B cell (primary cell): ENCODE measurements at regions not wholly inside any gene's neighbourhood (a gene's known extent, or its start where the extent isn't known, plus 50 kb on each side); places are given as distances from the start of the nearest gene placed in this dataset.

Experiments used
- ATAC-seq: fragments of 200-7000 bp; cut with Tn5 transposase; one replicate; pipeline ENCODE4 v1.10.0; 2021; ENCODE audit warnings: low read depth, mild to moderate bottlenecking, moderate number of reproducible peaks, moderate library complexity
- CTCF ChIA-PET: fragments of 350-600 bp; sonication (Branson Sonifier 250); formaldehyde crosslinking; loops from one replicate; lab custom pipeline; 2021; ENCODE audit warnings: antibody characterized with exemption, inconsistent platforms; lab: Charles Lee
- POLR2A ChIA-PET: fragments of 350-600 bp; sonication (Branson Sonifier 250); formaldehyde crosslinking; loops from one replicate; lab custom pipeline; 2021; ENCODE audit warnings: antibody characterized with exemption; lab: Charles Lee
- DNase-seq: peaks from one replicate; pipeline ENCODE4 v3.0.0; 2013
- H2AFZ ChIP-seq: 2 replicates; pipeline ENCODE4 v1.6.1; 2012; ENCODE audit warnings: mild to moderate bottlenecking, low read depth, low read length; ENCODE audit not compliant: insufficient read depth, poor library complexity, severe bottlenecking
- H3K27ac ChIP-seq, 2 donors: 1 replicate in 1 of 2; 2 replicates in 1 of 2; pipeline ENCODE4 v1.5.1; 2012 to 2013; ENCODE audit warnings: low read length in 2 of 2, mild to moderate bottlenecking in 2 of 2, moderate library complexity in 1 of 2
- H3K27me3 ChIP-seq, 4 experiments: fragments of 200-600 bp in 1 of 4; sonication (generic) in 1 of 4; replicated peaks in 1 of 4; 1 replicate in 2 of 4; 2 replicates in 2 of 4; pipeline versions ENCODE4 v1.6.1 to v1.7.0; 2013 to 2016; ENCODE audit warnings: low read length in 3 of 4, mild to moderate bottlenecking in 2 of 4, mixed read lengths in 1 of 4, moderate library complexity in 1 of 4; ENCODE audit not compliant: insufficient read depth in 4 of 4, control insufficient read depth in 3 of 4; ENCODE audit errors: control extremely low read depth in 1 of 4
- H3K36me3 ChIP-seq, 2 experiments: replicated peaks in 1 of 2; 1 replicate in 1 of 2; 2 replicates in 1 of 2; pipeline versions ENCODE4 v1.6.1 to v1.7.1; 2013; ENCODE audit warnings: low read length in 1 of 2; ENCODE audit not compliant: insufficient read depth in 2 of 2, control insufficient read depth in 1 of 2; ENCODE audit errors: control extremely low read depth in 1 of 2, extremely low read depth in 1 of 2
- H3K4me1 ChIP-seq, 2 donors: fragments of 200-600 bp in 1 of 2; sonication (generic) in 1 of 2; 1 replicate in 1 of 2; 2 replicates in 1 of 2; pipeline versions ENCODE4 v1.5.1 to v1.6.1; 2013 to 2017; ENCODE audit warnings: low read length in 2 of 2; ENCODE audit not compliant: control insufficient read depth in 2 of 2, insufficient read depth in 2 of 2
- H3K4me2 ChIP-seq: replicated peaks from 2 replicates; pipeline ENCODE3; 2012; ENCODE audit warnings: mild to moderate bottlenecking, low read depth, low read length; ENCODE audit not compliant: poor library complexity, severe bottlenecking
- H3K4me3 ChIP-seq, 5 experiments: fragments of 200-600 bp in 1 of 5; sonication (generic) in 1 of 5; 1 replicate in 3 of 5; 2 replicates in 2 of 5; pipeline versions ENCODE4 v1.5.1 to v1.7.0; 2011 to 2016; ENCODE audit warnings: low read length in 4 of 5, mild to moderate bottlenecking in 4 of 5, low read depth in 2 of 5, control low read depth in 1 of 5, moderate library complexity in 1 of 5; ENCODE audit not compliant: insufficient read depth in 1 of 5; ENCODE audit errors: control extremely low read depth in 1 of 5, extremely low read depth in 1 of 5
- H3K79me2 ChIP-seq: fragments of 200-600 bp; sonication (generic); one replicate; pipeline ENCODE4 v1.6.0; 2016; ENCODE audit warnings: low read length; ENCODE audit not compliant: control insufficient read depth, insufficient read depth
- H3K9ac ChIP-seq: fragments of 200-600 bp; sonication (generic); 2 replicates; pipeline ENCODE4 v1.6.1; 2017; ENCODE audit warnings: mild to moderate bottlenecking, low read length, moderate library complexity
- H3K9me3 ChIP-seq, 3 donors: one replicate each; pipeline versions ENCODE4 v1.6.1 to v1.7.1; 2013; ENCODE audit warnings: low read length in 2 of 3; ENCODE audit not compliant: control insufficient read depth in 2 of 3, insufficient read depth in 1 of 3; ENCODE audit errors: control extremely low read depth in 1 of 3
- H4K20me1 ChIP-seq: 2 replicates; pipeline ENCODE4 v1.6.0; 2012; ENCODE audit warnings: mild to moderate bottlenecking, low read length; ENCODE audit not compliant: insufficient read depth, control insufficient read depth, poor library complexity, severe bottlenecking
- H3K27ac Mint-ChIP-seq: one replicate; pipeline ENCODE4 v1.8.0; 2021; ENCODE audit warnings: mixed read lengths
- H3K27me3 Mint-ChIP-seq: one replicate; pipeline ENCODE4 v1.8.0; 2021; ENCODE audit warnings: mixed read lengths
- H3K4me1 Mint-ChIP-seq: one replicate; pipeline ENCODE4 v1.8.0; 2021; ENCODE audit warnings: mixed read lengths
- H3K4me3 Mint-ChIP-seq: one replicate; pipeline ENCODE4 v1.8.0; 2021; ENCODE audit warnings: mixed read lengths
- H3K9me3 Mint-ChIP-seq: one replicate; pipeline ENCODE4 v1.8.0; 2022; ENCODE audit warnings: mixed read lengths; ENCODE audit not compliant: insufficient read depth
- EZH2 ChIP-seq: IDR thresholded peaks from 2 replicates; pipeline ENCODE4 v1.6.1; 2012; ENCODE audit warnings: borderline replicate concordance, low read depth, mild to moderate bottlenecking, moderate library complexity, low read length; ENCODE audit not compliant: insufficient read depth, poor library complexity, severe bottlenecking
- WGBS: methylation state at CpG from one replicate; pipeline ENCODE4 v1.1.5; 2013; ENCODE audit warnings: missing lambda C conversion rate; ENCODE audit not compliant: insufficient coverage; 5-methylcytosine and 5-hydroxymethylcytosine counted together
- intact Hi-C: fragments of 100-400 bp; cut with micrococcal nuclease; formaldehyde crosslinking; loops from one replicate; pipeline ENCODE4 v1.10.0; 2022
- TF ChIP-seq, protein P1 (sequence below): fragments of 200-600 bp; IDR thresholded peaks from one replicate; pipeline ENCODE4 v1.8.0; 2022; ENCODE audit warnings: antibody characterized with exemption, mild to moderate bottlenecking

DNA sequence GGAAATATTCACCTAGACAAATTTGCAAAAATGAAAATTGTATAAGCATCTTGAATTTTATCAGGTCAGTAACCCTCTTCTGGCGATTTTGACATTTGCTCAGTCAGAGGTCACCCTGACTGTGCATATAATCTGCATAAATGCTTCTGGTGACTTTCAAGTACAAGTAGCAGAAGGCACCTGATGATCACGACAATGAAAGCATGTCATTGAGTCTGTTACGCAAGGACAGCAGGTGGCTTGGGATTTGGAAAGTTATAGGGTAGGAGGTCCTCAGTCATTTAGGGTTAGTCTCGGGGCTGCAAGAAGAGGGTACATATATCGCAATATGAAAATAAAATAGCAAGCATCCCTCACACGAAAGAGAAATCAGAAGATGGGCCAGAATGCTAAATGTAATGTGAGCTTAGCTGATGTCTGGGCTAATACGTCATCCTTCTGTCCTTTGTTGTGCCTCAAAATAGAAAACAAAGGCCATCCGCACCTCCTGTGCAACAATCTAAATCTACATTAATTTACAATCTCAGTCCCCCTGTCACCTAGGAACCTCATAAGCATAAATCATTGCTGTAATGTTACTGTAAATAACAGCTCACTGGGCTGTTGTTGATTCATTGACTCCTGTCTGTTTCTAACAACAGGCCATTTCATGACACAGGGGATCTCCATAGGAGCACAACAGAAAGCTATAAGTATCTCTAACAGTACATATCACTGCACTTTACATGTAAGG is 155.2 kb upstream of the RSPO3 start:
- WGBS, result 76% methylated on average over 4 of the region's 8 CpGs
- Histone ChIP-seq H3K27me3 (no peaks in the 10 kb centered on the region), H3K79me2 (no peaks in the 10 kb centered on the region), H3K27ac (no peak overlapping the region), H3K4me2 (no peak overlapping the region), H4K20me1 (no peaks in the 10 kb centered on the region), H3K4me1 (no peaks in the 10 kb centered on the region), H3K4me3 (no peak overlapping the region), H3K9ac (no peak overlapping the region), H3K36me3 (no peaks in the 10 kb centered on the region), H2AFZ (no peak overlapping the region), H3K9me3 (no peaks in the 10 kb centered on the region)
- Mint-ChIP-seq H3K9me3 (no peaks in the 10 kb centered on the region), H3K27ac (no peak overlapping the region), H3K4me1 (no peaks in the 10 kb centered on the region), H3K27me3 (no peaks in the 10 kb centered on the region), H3K4me3 (no peak overlapping the region)
- intact Hi-C loops, result no loop called here
- TF ChIP-seq, protein P1, sequence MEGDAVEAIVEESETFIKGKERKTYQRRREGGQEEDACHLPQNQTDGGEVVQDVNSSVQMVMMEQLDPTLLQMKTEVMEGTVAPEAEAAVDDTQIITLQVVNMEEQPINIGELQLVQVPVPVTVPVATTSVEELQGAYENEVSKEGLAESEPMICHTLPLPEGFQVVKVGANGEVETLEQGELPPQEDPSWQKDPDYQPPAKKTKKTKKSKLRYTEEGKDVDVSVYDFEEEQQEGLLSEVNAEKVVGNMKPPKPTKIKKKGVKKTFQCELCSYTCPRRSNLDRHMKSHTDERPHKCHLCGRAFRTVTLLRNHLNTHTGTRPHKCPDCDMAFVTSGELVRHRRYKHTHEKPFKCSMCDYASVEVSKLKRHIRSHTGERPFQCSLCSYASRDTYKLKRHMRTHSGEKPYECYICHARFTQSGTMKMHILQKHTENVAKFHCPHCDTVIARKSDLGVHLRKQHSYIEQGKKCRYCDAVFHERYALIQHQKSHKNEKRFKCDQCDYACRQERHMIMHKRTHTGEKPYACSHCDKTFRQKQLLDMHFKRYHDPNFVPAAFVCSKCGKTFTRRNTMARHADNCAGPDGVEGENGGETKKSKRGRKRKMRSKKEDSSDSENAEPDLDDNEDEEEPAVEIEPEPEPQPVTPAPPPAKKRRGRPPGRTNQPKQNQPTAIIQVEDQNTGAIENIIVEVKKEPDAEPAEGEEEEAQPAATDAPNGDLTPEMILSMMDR, result no peak
- TF ChIP-seq EZH2, result no peak
- ChIA-PET POLR2A (no interaction called here), CTCF (no interaction called here)
- ATAC-seq (no peak), DNase-seq (no peak)

DNA sequence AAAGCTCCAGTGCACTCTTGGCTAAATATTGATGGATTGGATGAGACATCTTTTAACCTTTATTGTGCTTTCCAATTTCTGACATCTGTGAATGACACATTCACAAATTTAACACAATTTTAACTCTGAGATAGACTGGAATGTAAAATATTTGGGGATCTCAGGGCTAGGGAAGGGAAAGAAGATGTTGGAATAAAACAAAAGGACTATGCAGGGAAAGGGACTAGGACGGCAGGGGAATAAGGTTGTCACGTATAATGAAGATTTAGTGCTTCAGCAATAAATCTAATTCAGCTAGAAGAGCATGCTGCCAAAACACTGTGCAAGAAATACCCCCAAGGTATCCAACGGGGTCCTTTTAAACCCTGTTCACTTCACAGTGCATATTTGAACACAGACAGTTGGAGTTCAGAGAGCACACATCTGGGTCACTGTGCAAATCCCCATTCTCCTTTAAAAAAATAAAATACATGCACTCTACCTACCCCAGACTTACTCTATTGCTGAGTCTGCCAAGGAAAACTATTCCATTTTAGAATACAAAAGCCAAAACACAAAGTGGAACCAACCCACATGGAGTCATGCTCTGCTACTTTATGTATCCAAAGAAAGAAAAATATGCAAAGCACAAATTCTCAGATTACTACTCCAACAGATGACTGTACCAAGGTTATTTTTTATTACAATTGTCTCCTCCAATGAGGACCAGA is 151.0 kb upstream of the RSPO3 start:
- H3K4me2 ChIP-seq, result no peak overlapping the region
- H3K9ac ChIP-seq, result no peak overlapping the region
- H3K4me1 ChIP-seq, result no peaks in the 10 kb centered on the region
- H3K27ac ChIP-seq, result no peak overlapping the region
- POLR2A ChIA-PET, result no interaction called here
- WGBS, result 77% methylated on average over 1 of the region's 3 CpGs
- ATAC-seq, result no peak
- H3K79me2 ChIP-seq, result no peaks in the 10 kb centered on the region
- CTCF ChIA-PET, result no interaction called here
- Mint-ChIP-seq H3K27me3 (no peaks in the 10 kb centered on the region), H3K27ac (no peak overlapping the region), H3K9me3 (no peaks in the 10 kb centered on the region), H3K4me3 (no peak overlapping the region), H3K4me1 (no peaks in the 10 kb centered on the region)
- DNase-seq, result no peak
- intact Hi-C loops, result no loop called here
- TF ChIP-seq, protein P1, result no peak
- no peak for TF ChIP-seq EZH2
- no peaks in the 10 kb centered on the region for H3K36me3 ChIP-seq
- no peak overlapping the region for H2AFZ ChIP-seq
- H3K27me3 ChIP-seq, result no peaks in the 10 kb centered on the region
- H4K20me1 ChIP-seq, result no peaks in the 10 kb centered on the region
- no peak overlapping the region for H3K4me3 ChIP-seq
- H3K9me3 ChIP-seq, result peaks cover 0 to 8% (median 0%) of the 10 kb centered on the region in 3 donors
